Trophoblast cell (in vitro differentiated cells and primary cell): ENCODE measurements at regions not wholly inside any gene's neighbourhood (a gene's known extent, or its start where the extent isn't known, plus 50 kb on each side); places are given as distances from the start of the nearest gene placed in this dataset.
A peak's percentile ranks its signal among the peaks of the same experiment; 100 is the strongest.

ENCODE experiments used
- DNase-seq, 2 donors: peaks; one replicate each; pipeline ENCODE4 v3.0.0-alpha.2; 2016
- H2AFZ ChIP-seq: 2 replicates; pipeline ENCODE4 v1.6.1; 2013; ENCODE audit warnings: low read length, moderate library complexity, mild to moderate bottlenecking; ENCODE audit not compliant: insufficient read depth, poor library complexity
- H2AK5ac ChIP-seq: 2 replicates; pipeline ENCODE4 v1.6.1; 2013; ENCODE audit warnings: mild to moderate bottlenecking, low read length
- H2BK120ac ChIP-seq: 2 replicates; pipeline ENCODE4 v1.6.1; 2013; ENCODE audit warnings: low read length, mild to moderate bottlenecking, moderate library complexity; ENCODE audit not compliant: insufficient read depth, poor library complexity
- H2BK12ac ChIP-seq: 2 replicates; pipeline ENCODE4 v1.6.1; 2013; ENCODE audit warnings: mild to moderate bottlenecking, low read length, moderate library complexity
- H2BK5ac ChIP-seq: 2 replicates; pipeline ENCODE4 v1.6.1; 2013; ENCODE audit warnings: low read length, low read depth, moderate library complexity, mild to moderate bottlenecking; ENCODE audit not compliant: poor library complexity
- H3K14ac ChIP-seq: 2 replicates; pipeline ENCODE4 v1.6.1; 2013; ENCODE audit warnings: mild to moderate bottlenecking, low read length
- H3K18ac ChIP-seq: 2 replicates; pipeline ENCODE4 v1.6.1; 2013; ENCODE audit warnings: mild to moderate bottlenecking, low read length
- H3K23ac ChIP-seq: 2 replicates; pipeline ENCODE4 v1.6.1; 2013; ENCODE audit warnings: low read length
- H3K27ac ChIP-seq: 2 replicates; pipeline ENCODE4 v1.5.1; 2013; ENCODE audit warnings: low read depth, mild to moderate bottlenecking, inconsistent platforms, low read length, moderate library complexity
- H3K27me3 ChIP-seq: 2 replicates; pipeline ENCODE4 v1.6.1; 2013; ENCODE audit warnings: inconsistent platforms, mild to moderate bottlenecking, low read length, moderate library complexity; ENCODE audit not compliant: insufficient read depth
- H3K36me3 ChIP-seq, 2 experiments: 1 replicate in 1 of 2; 2 replicates in 1 of 2; pipeline ENCODE4 v1.6.1; 2013; ENCODE audit warnings: low read length in 2 of 2, mild to moderate bottlenecking in 2 of 2, moderate library complexity in 1 of 2; ENCODE audit not compliant: insufficient read depth in 2 of 2, control insufficient read depth in 1 of 2
- H3K4ac ChIP-seq: 2 replicates; pipeline ENCODE4 v1.6.1; 2013; ENCODE audit warnings: low read depth, mild to moderate bottlenecking, low read length, moderate library complexity
- H3K4me1 ChIP-seq, 2 experiments: 1 replicate in 1 of 2; 2 replicates in 1 of 2; pipeline ENCODE4 v1.6.1; 2013; ENCODE audit warnings: low read length in 2 of 2, mild to moderate bottlenecking in 2 of 2, moderate library complexity in 1 of 2; ENCODE audit not compliant: insufficient read depth in 2 of 2, control insufficient read depth in 1 of 2
- H3K4me2 ChIP-seq: 2 replicates; pipeline ENCODE4 v1.6.1; 2013; ENCODE audit warnings: inconsistent platforms, mild to moderate bottlenecking, low read length, moderate library complexity
- H3K4me3 ChIP-seq: 2 replicates; pipeline ENCODE4 v1.5.1; 2013; ENCODE audit warnings: mild to moderate bottlenecking, low read depth, low read length, inconsistent platforms
- H3K79me1 ChIP-seq: one replicate; pipeline ENCODE4 v1.6.1; 2013; ENCODE audit warnings: low read length
- H3K79me2 ChIP-seq: 2 replicates; pipeline ENCODE4 v1.6.1; 2013; ENCODE audit warnings: low read length, mild to moderate bottlenecking; ENCODE audit not compliant: control insufficient read depth, insufficient read depth, poor library complexity
- H3K9ac ChIP-seq: 2 replicates; pipeline ENCODE4 v1.6.1; 2013; ENCODE audit warnings: mild to moderate bottlenecking, low read length
- H3K9me3 ChIP-seq: 2 replicates; pipeline ENCODE4 v1.6.1; 2013; ENCODE audit warnings: low read depth, mild to moderate bottlenecking, control low read depth, inconsistent platforms, low read length; ENCODE audit not compliant: insufficient read depth
- H4K12ac ChIP-seq: 2 replicates; pipeline ENCODE4 v1.6.1; 2013; ENCODE audit warnings: low read depth, mild to moderate bottlenecking, low read length, moderate library complexity
- H4K8ac ChIP-seq: 2 replicates; pipeline ENCODE4 v1.6.1; 2013; ENCODE audit warnings: low read depth, mild to moderate bottlenecking, low read length, moderate library complexity
- H4K91ac ChIP-seq: one replicate; pipeline ENCODE4 v1.6.1; 2013; ENCODE audit warnings: low read depth, mild to moderate bottlenecking, low read length, moderate library complexity
- WGBS: extraction: QIAGEN DNeasy Blood & Tissue Kit; methylation state at CpG from one replicate; pipeline ENCODE4 v1.1.7; 2013; ENCODE audit warnings: missing lambda C conversion rate; ENCODE audit not compliant: insufficient read length, insufficient coverage; ENCODE audit errors: extremely low coverage; 5-methylcytosine and 5-hydroxymethylcytosine counted together

DNA sequence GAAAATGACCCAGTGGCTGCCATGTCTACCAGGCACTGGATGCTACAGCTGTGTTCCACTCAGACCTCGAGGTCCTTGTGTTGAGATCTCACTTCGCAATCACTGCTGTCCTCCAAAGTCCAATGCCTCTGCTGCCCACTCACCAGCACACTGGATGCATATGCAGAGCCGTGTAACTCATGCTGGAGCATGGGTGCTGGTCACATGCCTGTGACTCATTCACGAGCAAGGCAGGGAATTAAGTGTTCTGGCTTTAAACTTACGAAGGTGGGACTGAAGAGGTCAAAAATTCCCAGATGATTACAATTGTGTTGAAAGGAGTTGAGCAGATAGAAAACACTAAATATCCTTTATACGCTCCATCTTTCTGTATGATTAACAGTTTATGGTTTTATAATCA lies 417.5 kb downstream of the NUP35 start:
- Histone ChIP-seq H3K23ac (no peak overlapping the region), H3K36me3 (no peaks in the 10 kb centered on the region), H4K8ac (no peak overlapping the region), H3K9me3 (peaks cover 4% of the 10 kb centered on the region), H2BK12ac (no peak overlapping the region), H3K27me3 (no peaks in the 10 kb centered on the region), H2AFZ (no peak overlapping the region), H3K4ac (no peak overlapping the region), H3K18ac (no peak overlapping the region), H3K4me1 (peaks cover 0 to 3% of the 10 kb centered on the region in 2 experiments), H3K9ac (no peak overlapping the region), H3K4me3 (no peak overlapping the region), H2AK5ac (no peak overlapping the region), H3K4me2 (no peak overlapping the region), H4K91ac (no peak overlapping the region), H3K79me1 (no peaks in the 10 kb centered on the region), H3K14ac (no peak overlapping the region), H4K12ac (no peak overlapping the region), H2BK120ac (no peak overlapping the region), H3K27ac (no peak overlapping the region), H3K79me2 (no peaks in the 10 kb centered on the region), H2BK5ac (no peak overlapping the region)
- DNase-seq: peak; percentile 43 to 74
- no CpG with 5 or more reads among the region's 6 CpGs for WGBS

GRCh38 chr2:183542606-183543005 lies 418.4 kb downstream of the NUP35 start:
- Histone ChIP-seq H3K36me3 (no peaks in the 10 kb centered on the region), H4K91ac (no peak overlapping the region), H3K4me2 (no peak overlapping the region), H2BK5ac (no peak overlapping the region), H3K4me1 (peaks cover 0 to 3% of the 10 kb centered on the region in 2 experiments), H4K8ac (no peak overlapping the region), H3K23ac (no peak overlapping the region), H3K14ac (no peak overlapping the region), H3K27ac (no peak overlapping the region), H3K27me3 (no peaks in the 10 kb centered on the region), H3K4me3 (no peak overlapping the region), H2BK120ac (no peak overlapping the region), H3K4ac (no peak overlapping the region), H2AFZ (no peak overlapping the region), H3K79me2 (no peaks in the 10 kb centered on the region), H3K79me1 (no peaks in the 10 kb centered on the region), H4K12ac (no peak overlapping the region), H2BK12ac (no peak overlapping the region), H3K9me3 (peaks cover 4% of the 10 kb centered on the region), H2AK5ac (no peak overlapping the region), H3K9ac (no peak overlapping the region), H3K18ac (no peak overlapping the region)
- DNase-seq: no peak
- WGBS: no CpG with 5 or more reads among the region's 3 CpGs

DNA sequence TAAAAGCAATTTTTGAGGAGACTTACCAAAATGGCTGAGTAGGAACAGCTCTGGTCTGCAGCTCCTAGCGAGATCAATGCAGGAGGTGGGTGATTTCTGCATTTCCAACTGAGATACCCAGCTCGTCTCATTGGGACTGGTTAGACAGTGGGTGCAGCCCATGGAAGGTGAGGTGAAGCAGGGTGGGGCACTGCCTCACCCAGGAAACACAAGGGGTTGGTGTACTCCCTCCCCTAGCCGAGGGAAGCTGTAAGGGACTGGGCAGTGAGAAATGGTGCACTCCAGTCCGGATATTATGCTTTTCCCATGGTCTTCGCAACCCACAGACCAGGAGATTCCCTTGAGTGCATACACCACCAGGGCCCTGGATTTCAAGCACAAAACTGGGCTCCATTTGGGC lies 419.0 kb downstream of the NUP35 start:
- H4K8ac ChIP-seq: no peak overlapping the region

GRCh38 chr2:183543731-183544130 lies 419.5 kb downstream of the NUP35 start:
- H3K79me1 ChIP-seq: no peaks in the 10 kb centered on the region
- no peak overlapping the region for H3K9ac ChIP-seq
- no peak overlapping the region for H3K4me2 ChIP-seq
- H2BK5ac ChIP-seq: no peak overlapping the region
- no peak overlapping the region for H3K27ac ChIP-seq
- H3K79me2 ChIP-seq: no peaks in the 10 kb centered on the region
- H3K23ac ChIP-seq: no peak overlapping the region
- peaks cover 0 to 3% of the 10 kb centered on the region in 2 experiments for H3K4me1 ChIP-seq
- H2AFZ ChIP-seq: no peak overlapping the region
- H3K18ac ChIP-seq: no peak overlapping the region
- H4K91ac ChIP-seq: no peak overlapping the region
- H4K8ac ChIP-seq: no peak overlapping the region
- H3K4me3 ChIP-seq: no peak overlapping the region
- H2BK12ac ChIP-seq: no peak overlapping the region
- WGBS: no CpG with 5 or more reads among the region's 7 CpGs
- no peak overlapping the region for H4K12ac ChIP-seq
- H3K4ac ChIP-seq: no peak overlapping the region
- H3K9me3 ChIP-seq: peaks cover 4% of the 10 kb centered on the region
- no peak for DNase-seq
- no peaks in the 10 kb centered on the region for H3K27me3 ChIP-seq
- no peak overlapping the region for H2AK5ac ChIP-seq
- no peak overlapping the region for H2BK120ac ChIP-seq
- H3K36me3 ChIP-seq: no peaks in the 10 kb centered on the region
- no peak overlapping the region for H3K14ac ChIP-seq

More for the DNA sequence above, 419.0 kb downstream of the NUP35 start:
- Histone ChIP-seq H4K12ac (no peak overlapping the region), H4K91ac (no peak overlapping the region), H3K23ac (no peak overlapping the region), H2BK120ac (no peak overlapping the region), H3K9ac (no peak overlapping the region), H3K4me3 (no peak overlapping the region), H3K4me2 (no peak overlapping the region), H3K14ac (no peak overlapping the region), H3K79me1 (no peaks in the 10 kb centered on the region), H3K18ac (no peak overlapping the region), H2AFZ (no peak overlapping the region), H2AK5ac (no peak overlapping the region), H3K4ac (no peak overlapping the region), H3K27ac (no peak overlapping the region), H2BK5ac (no peak overlapping the region), H3K79me2 (no peaks in the 10 kb centered on the region), H3K36me3 (no peaks in the 10 kb centered on the region), H3K4me1 (peaks cover 0 to 3% of the 10 kb centered on the region in 2 experiments), H2BK12ac (no peak overlapping the region), H3K27me3 (no peaks in the 10 kb centered on the region), H3K9me3 (peaks cover 4% of the 10 kb centered on the region)
- WGBS: no CpG with 5 or more reads among the region's 5 CpGs
- no peak for DNase-seq
